ENCODE measurements at regions not wholly inside any gene's neighbourhood (a gene's known extent, or its start where the extent isn't known, plus 50 kb on each side); places are given as distances from the start of the nearest gene placed in this dataset.

GRCh38 chr4:12580787-12581186 lies 903.4 kb downstream of the RAB28 start:
- no peak for TF ChIP-seq CTCF (IDR thresholded peaks at IDR 0.05; ENCODE audit: low read depth, low read length, missing control alignments)
- no peak for DNase-seq (ENCODE audit: low read depth)
- H3K4me3 ChIP-seq (ENCODE audit: low read depth, low read length) = no peak overlapping the region
- in situ Hi-C loops (cut with HindIII; ENCODE audit: low sequenced_read_pairs) = no loop called here

DNA sequence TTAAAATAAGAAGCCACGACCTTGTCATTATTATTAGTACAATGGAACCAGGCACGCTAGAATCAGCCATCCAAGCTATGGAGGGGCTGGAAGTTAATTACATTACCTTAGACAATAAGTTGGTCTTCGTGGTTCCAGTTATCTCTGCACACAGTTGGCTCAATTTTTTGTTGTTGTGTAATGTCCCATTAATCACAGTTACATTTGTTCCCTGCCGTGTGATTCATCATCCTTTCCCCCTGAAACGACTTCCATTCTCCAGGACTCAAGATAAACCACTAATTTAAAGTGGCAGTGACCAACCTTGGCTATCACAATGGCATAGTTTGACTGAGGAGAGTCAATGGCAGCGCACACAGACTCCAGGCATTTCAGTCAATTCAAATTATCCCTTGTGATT lies 905.0 kb downstream of the RAB28 start:
- in situ Hi-C loops (cut with HindIII; ENCODE audit: low sequenced_read_pairs) = no loop called here
- H3K4me3 ChIP-seq (ENCODE audit: low read depth, low read length) = no peak overlapping the region

GRCh38 chr4:12576409-12576808 lies 907.7 kb downstream of the RAB28 start:
- no peak for TF ChIP-seq CTCF (IDR thresholded peaks at IDR 0.05; ENCODE audit: low read depth, low read length, missing control alignments)
- in situ Hi-C loops (cut with HindIII; ENCODE audit: low sequenced_read_pairs) = no loop called here
- no peak overlapping the region for H3K4me3 ChIP-seq (ENCODE audit: low read depth, low read length)
- DNase-seq (ENCODE audit: low read depth) = no peak

More for the DNA sequence above, 905.0 kb downstream of the RAB28 start:
- no peak for TF ChIP-seq CTCF (IDR thresholded peaks at IDR 0.05; ENCODE audit: low read depth, low read length, missing control alignments)
- DNase-seq (ENCODE audit: low read depth) = no peak

DNA sequence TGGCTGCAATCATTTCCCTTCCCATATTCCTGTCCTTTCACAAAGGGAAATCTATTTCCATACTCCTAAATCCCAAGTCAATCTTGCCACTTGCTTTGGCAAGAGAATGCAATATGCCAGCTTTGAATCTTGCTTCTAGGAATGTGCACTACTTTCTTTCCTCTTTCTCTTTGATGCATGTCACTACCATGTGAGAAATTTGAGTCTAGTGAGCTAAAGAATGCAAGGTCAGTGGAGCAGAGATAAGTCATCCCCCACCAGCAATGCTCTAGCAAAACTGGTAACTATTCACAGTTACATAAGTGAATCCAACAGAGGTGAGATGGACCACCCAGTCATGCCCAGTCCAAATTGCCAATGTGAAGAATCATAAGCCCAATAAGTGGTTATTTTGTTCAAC lies 910.4 kb downstream of the RAB28 start:
- in situ Hi-C loops (cut with HindIII; ENCODE audit: low sequenced_read_pairs) = no loop called here
- no peak for DNase-seq (ENCODE audit: low read depth)
- TF ChIP-seq CTCF (IDR thresholded peaks at IDR 0.05; ENCODE audit: low read depth, low read length, missing control alignments) = no peak
- no peak overlapping the region for H3K4me3 ChIP-seq (ENCODE audit: low read depth, low read length)

GRCh38 chr4:12562476-12563140 lies 921.5 kb downstream of the RAB28 start:
- TF ChIP-seq CTCF (IDR thresholded peaks at IDR 0.05; ENCODE audit: low read depth, low read length, missing control alignments) = no peak
- in situ Hi-C loops (cut with HindIII; ENCODE audit: low sequenced_read_pairs) = no loop called here
- H3K4me3 ChIP-seq (ENCODE audit: low read depth, low read length) = no peak overlapping the region
- no peak for DNase-seq (ENCODE audit: low read depth)

- in situ Hi-C loops (cut with HindIII; ENCODE audit: low sequenced_read_pairs) = no loop called here
- H3K4me3 ChIP-seq (ENCODE audit: low read depth, low read length) = no peak overlapping the region
- no peak for TF ChIP-seq CTCF (IDR thresholded peaks at IDR 0.05; ENCODE audit: low read depth, low read length, missing control alignments)
- no peak for DNase-seq (ENCODE audit: low read depth)
These were observed 922.1 kb downstream of the RAB28 start for GRCh38 chr4:12562021-12562420.
